VCaP (cell line): ENCODE measurements at regions not wholly inside any gene's neighbourhood (a gene's known extent, or its start where the extent isn't known, plus 50 kb on each side); places are given as distances from the start of the nearest gene placed in this dataset.
A peak's percentile ranks its signal among the peaks of the same experiment; 100 is the strongest.

ENCODE experiments used
- H3K27ac ChIP-seq: fragments of 450-650 bp; 2 replicates; pipeline ENCODE4 v1.5.1; 2017
- TF ChIP-seq, protein P1 (sequence below): fragments of 450-650 bp; conservative IDR thresholded peaks from 2 replicates; pipeline ENCODE4 v1.5.1; 2017; ENCODE audit warnings: mild to moderate bottlenecking, moderate library complexity

DNA sequence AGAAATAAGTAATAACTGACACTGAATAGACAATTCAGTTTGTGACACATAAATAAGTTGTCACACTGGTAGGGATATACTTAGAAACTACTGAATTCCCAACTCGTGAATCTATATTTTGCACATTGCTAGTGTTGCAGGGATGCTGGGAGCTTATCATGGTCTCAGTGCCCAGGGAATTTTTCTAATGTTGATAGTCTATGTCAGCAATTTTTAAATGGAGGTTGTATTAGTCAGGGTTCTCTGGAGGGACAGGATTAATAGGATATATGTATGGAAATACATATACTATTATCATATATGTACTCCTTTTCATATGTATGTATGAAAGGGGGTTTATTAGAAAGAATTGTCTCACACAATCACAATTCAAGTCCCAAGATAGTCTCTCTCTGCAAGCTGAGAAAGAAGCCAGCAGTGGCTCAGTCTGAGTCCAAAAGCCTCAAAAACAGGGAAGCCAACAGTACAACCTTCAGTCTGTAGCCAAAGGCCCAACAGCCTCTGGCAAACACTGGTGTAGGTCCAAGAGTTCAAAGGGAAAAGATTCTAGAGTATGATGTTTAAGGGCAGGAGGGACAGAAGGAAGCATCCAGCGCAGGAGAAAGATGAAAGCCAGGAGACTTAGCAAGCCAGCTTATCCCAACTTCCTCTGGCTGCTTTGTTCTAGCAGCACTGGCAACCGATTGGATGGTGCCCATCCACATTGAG is 980.9 kb upstream of the GJE1 start:
- TF ChIP-seq, protein P1, sequence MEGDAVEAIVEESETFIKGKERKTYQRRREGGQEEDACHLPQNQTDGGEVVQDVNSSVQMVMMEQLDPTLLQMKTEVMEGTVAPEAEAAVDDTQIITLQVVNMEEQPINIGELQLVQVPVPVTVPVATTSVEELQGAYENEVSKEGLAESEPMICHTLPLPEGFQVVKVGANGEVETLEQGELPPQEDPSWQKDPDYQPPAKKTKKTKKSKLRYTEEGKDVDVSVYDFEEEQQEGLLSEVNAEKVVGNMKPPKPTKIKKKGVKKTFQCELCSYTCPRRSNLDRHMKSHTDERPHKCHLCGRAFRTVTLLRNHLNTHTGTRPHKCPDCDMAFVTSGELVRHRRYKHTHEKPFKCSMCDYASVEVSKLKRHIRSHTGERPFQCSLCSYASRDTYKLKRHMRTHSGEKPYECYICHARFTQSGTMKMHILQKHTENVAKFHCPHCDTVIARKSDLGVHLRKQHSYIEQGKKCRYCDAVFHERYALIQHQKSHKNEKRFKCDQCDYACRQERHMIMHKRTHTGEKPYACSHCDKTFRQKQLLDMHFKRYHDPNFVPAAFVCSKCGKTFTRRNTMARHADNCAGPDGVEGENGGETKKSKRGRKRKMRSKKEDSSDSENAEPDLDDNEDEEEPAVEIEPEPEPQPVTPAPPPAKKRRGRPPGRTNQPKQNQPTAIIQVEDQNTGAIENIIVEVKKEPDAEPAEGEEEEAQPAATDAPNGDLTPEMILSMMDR: no peak
- peak overlapping the region; percentile 71 for H3K27ac ChIP-seq

DNA sequence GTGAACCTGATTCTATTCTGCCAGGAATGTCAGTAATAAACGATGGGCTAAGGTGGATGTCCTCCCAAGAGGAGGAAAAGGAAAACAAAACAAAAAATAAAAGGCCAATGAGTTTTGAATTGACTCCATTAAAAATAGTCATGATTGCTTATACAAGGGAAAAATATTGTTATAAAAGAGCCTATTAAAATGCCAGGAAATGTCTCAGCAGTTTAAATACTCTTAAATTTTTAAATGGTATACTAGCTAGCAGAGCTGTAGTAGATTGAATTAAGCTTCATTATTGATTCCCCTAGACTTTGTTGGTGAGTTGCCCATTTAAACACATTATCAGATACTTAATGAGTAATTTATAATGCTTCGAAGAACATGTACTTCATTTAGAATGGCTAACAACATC is 990.9 kb upstream of the GJE1 start:
- TF ChIP-seq, protein P1: no peak
- H3K27ac ChIP-seq: peak overlapping the region; percentile 66

DNA sequence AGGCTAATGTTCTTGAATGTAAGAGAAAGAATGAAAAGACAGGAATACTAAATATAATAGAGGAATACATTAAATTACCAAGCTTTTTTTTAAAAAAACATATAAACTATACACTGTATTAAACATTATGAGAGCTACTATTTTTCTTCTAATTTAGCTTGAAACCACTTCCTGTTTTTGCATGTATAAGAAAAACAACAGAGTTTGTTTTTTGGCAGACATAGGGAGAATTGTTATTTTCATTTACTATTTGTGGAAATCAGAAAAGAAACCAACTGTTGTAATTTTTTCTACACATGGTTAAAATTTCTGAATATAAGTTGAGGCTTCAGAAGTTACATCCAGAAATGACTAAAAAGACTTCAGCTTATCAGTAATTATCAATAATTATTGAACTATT is 991.8 kb upstream of the GJE1 start:
- TF ChIP-seq, protein P1: no peak
- H3K27ac ChIP-seq: peak overlapping the region; percentile 66

DNA sequence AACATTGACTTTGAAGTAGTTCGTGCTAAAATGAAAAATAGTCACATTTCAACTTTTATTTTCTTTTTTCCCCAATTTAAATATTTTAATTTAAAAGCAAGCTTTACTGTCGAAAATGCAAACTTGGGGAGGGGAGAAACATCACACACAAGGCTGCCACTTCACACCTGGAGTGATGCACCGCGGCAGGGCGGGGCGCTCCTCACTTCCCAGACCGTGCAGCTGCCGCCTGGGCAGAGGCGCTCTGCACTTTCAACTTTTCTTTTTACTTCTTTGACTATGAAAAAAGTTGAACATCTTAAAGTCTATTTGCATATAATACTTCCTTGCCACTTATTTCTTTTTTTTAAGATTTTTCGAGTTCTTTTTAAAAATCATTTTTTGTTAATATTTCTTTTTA is 993.3 kb upstream of the GJE1 start:
- TF ChIP-seq, protein P1: no peak
- no peak overlapping the region for H3K27ac ChIP-seq

DNA sequence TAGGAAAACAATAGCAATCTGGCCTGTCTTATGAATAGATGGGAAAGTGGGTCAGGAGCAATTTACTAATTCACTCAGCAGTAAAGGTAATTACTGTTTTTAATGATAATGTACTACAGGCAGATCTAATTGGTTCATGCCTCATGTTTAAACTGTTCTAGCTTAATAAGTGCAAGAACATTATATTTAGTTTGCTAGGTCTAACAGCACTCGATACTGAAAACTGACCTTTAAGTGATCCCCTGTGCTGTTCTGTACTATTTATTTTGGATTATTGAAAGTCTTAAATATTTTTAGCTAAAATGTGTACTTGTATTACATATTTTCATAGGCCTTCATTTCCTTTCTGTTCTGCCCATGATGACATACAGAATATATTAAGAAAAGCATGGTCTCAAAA is 998.0 kb upstream of the GJE1 start:
- TF ChIP-seq, protein P1: no peak

DNA sequence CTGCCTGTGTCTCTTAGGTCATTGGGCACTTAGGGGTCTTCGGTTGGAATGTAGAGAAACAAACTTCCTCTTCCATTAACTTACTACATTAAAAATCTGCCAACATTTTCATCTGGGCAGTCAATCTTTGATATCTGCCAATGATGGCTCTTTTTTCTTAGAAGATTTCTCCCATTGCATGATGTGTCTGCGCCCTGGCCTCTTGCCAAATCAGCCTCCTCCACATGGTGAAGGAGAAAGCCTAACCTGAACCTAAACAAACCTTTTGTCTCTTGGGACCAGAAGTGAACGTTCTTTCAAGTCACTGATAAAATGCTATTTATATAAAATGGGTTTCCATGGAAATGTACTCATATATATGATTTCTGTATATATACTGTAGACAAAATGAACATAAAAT is 998.9 kb upstream of the GJE1 start:
- TF ChIP-seq, protein P1: no peak
- H3K27ac ChIP-seq: no peak overlapping the region

More for the DNA sequence above, 998.0 kb upstream of the GJE1 start:
- no peak overlapping the region for H3K27ac ChIP-seq

DNA sequence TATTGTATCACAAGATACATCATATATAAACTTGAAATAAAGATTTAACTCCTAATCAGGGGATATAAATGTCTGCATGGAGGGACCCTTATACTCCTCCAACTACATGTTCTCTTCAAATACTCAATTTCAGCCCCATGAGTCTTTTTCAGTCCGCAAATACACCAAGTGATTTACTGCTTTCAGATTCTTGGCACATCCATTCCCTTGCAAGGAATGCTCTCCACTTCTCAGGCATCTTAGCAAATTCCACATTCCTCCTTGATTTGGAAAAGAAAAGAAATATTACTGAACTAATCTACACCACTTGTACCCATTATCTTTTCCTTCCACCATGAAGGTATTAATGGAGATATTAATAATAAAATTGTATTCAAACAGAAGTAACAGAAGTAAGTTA is 999.4 kb upstream of the GJE1 start:
- no peak overlapping the region for H3K27ac ChIP-seq
- TF ChIP-seq, protein P1: no peak
